ENCODE measurements at regions not wholly inside any gene's neighbourhood (a gene's known extent, or its start where the extent isn't known, plus 50 kb on each side); places are given as distances from the start of the nearest gene placed in this dataset.

- DNase-seq: no peak
Measured at GRCh38 chr20:56840716-56841261, 211.7 kb downstream of the TFAP2C start.

- DNase-seq: no peak
Measured at GRCh38 chr20:56841346-56841908, 212.3 kb downstream of the TFAP2C start.

GRCh38 chr20:56842056-56842455 lies 212.9 kb downstream of the TFAP2C start:
- no peak for DNase-seq

- DNase-seq: no peak
Measured at GRCh38 chr20:56843386-56843785, 214.3 kb downstream of the TFAP2C start.

- DNase-seq: no peak
Measured at GRCh38 chr20:56843817-56844216, 214.7 kb downstream of the TFAP2C start.

GRCh38 chr20:56845546-56846086 lies 216.5 kb downstream of the TFAP2C start:
- DNase-seq: no peak

GRCh38 chr20:56848561-56848960 lies 219.5 kb downstream of the TFAP2C start:
- DNase-seq: no peak

- no peak for DNase-seq
Measured at GRCh38 chr20:56851552-56851951, 222.4 kb downstream of the TFAP2C start.

GRCh38 chr20:56855708-56856107 lies 226.6 kb downstream of the TFAP2C start:
- no peak for DNase-seq

GRCh38 chr20:56857950-56858349 lies 228.8 kb downstream of the TFAP2C start:
- DNase-seq: no peak

GRCh38 chr20:56859039-56859800 lies 230.1 kb downstream of the TFAP2C start:
- DNase-seq: no peak

- DNase-seq: no peak
Measured at GRCh38 chr20:56859801-56860261, 230.7 kb downstream of the TFAP2C start.

GRCh38 chr20:56860413-56860812 lies 231.3 kb downstream of the TFAP2C start:
- no peak for DNase-seq

GRCh38 chr20:56861590-56861989 lies 232.5 kb downstream of the TFAP2C start:
- no peak for DNase-seq

GRCh38 chr20:56865055-56865454 lies 235.9 kb downstream of the TFAP2C start:
- DNase-seq: no peak

- no peak for DNase-seq
Measured at GRCh38 chr20:56867128-56867527, 238.0 kb downstream of the TFAP2C start.

GRCh38 chr20:56868746-56869145 lies 239.6 kb downstream of the TFAP2C start:
- no peak for DNase-seq

- DNase-seq: no peak
Measured at GRCh38 chr20:56870271-56870670, 241.2 kb downstream of the TFAP2C start.

- DNase-seq: no peak
Measured at GRCh38 chr20:56871691-56872090, 242.6 kb downstream of the TFAP2C start.

GRCh38 chr20:56872620-56873458 lies 243.7 kb downstream of the TFAP2C start:
- DNase-seq: no peak

GRCh38 chr20:56873836-56874235 lies 244.7 kb downstream of the TFAP2C start:
- DNase-seq: no peak

GRCh38 chr20:56875052-56875659 lies 246.1 kb downstream of the TFAP2C start:
- DNase-seq: no peak

- DNase-seq: no peak
Measured at GRCh38 chr20:56875803-56876202, 246.7 kb downstream of the TFAP2C start.
